ENCODE measurements at regions not wholly inside any gene's neighbourhood (a gene's known extent, or its start where the extent isn't known, plus 50 kb on each side); places are given as distances from the start of the nearest gene placed in this dataset.

- no peak for DNase-seq
Measured at GRCh38 chr12:115235880-115236279, 551.9 kb upstream of the TBX3 start.

DNA sequence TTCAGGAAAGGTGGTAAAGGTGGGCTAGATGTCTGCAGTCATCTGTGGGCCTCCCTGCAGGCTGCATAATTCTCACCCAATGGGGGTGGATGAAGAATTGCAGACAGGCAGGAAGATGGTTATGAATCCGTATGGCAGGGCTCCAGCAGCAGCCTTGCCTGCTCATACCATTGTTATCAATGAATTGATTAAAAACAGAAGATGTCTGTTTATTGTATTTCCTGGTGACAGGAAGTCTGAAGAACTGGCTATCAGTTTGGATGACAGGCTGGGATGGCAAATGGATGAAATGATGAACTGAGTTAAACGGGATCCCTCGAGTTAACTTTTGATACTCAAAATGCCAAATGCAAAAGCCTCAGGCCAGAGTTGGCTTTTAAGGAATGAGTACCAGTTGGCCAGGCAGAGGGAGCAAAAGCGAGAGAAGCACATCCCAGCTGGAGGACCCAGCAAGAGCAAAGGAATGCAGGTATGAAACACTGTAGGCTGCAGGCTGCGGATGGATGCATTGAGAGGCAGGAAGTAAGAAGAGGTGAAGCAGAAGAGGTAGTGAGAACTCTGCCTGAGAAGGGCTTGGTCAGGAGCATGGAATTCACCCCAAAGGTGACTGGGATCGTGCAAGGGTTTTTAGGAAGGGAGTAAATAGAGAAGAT lies 550.0 kb upstream of the TBX3 start:
- no peak for DNase-seq

DNA sequence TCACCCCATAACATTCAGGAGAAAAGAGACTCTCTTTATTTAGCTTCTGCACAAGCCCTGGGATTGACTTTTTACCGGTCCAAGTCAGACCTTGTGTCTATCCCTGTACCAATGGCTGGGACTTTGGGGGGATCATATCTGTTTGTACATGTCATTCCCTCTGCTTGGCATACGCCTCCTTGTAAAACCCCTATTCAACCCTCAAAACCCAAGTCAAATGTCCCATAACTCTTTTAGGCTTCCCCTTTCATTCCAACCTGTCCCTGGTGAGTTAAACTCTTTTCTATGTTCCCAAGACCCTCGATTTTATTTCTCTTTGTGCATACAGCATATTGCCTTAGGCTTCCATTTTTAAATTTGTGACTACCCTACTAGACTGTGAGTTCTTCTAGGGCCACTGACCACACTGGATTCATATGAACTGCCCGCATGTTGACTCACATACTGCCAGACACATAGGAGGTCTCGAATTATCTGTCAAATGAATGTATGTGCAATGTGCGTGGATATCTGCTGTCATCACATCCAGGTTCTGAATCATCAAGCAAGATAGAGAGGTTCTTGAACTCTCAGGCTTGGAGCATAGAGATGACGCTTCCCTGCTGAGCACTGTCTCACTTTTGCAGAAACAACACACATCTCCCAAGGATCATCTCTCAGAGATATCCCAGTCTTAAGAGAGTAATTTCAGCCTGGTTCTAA lies 548.6 kb upstream of the TBX3 start:
- DNase-seq: no peak

DNA sequence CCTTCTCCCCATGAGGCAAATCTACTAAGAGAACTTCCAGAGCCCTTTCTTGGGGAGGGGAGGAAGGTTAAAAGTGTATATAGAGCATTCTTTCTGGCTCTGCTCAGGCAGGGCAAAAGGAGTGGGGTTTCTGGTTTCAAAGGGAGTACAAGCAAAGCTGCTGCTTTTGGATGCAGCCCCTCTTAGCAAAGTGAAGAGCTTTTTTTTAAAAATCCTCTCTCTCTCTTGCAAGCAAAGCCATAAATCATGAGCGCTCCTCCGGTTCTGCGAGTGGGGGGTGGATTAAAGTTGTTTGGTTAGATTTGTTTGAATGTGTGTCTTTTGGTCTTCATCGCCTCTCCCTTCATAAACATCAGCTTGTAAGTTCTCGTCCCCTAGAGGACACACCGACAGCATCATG lies 546.6 kb upstream of the TBX3 start:
- DNase-seq: no peak

GRCh38 chr12:115229517-115229916 lies 545.5 kb upstream of the TBX3 start:
- DNase-seq: no peak

GRCh38 chr12:115228434-115228833 lies 544.5 kb upstream of the TBX3 start:
- DNase-seq: no peak

GRCh38 chr12:115227137-115227615 lies 543.2 kb upstream of the TBX3 start:
- DNase-seq: no peak

DNA sequence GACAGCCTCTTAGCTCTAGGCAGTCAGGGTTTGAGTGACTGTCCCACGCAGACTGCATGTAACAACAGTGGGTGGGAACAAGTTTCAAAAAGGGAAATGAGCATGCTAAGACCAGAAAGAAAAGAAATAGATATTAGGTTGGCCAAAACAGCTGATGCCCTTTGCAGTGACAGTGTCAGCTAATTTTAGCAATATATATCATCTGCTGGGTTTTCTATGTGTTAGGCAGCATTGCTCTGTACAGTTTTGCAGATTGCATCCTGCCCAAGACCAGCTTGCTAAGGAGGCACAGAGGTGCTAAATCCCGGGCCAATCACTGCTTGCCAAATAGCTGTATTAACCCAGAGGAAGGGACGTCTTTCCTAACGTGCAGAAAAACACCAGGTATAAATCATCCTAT lies 541.9 kb upstream of the TBX3 start:
- DNase-seq: no peak

- DNase-seq: no peak
Measured at GRCh38 chr12:115223991-115224390, 540.0 kb upstream of the TBX3 start.

DNA sequence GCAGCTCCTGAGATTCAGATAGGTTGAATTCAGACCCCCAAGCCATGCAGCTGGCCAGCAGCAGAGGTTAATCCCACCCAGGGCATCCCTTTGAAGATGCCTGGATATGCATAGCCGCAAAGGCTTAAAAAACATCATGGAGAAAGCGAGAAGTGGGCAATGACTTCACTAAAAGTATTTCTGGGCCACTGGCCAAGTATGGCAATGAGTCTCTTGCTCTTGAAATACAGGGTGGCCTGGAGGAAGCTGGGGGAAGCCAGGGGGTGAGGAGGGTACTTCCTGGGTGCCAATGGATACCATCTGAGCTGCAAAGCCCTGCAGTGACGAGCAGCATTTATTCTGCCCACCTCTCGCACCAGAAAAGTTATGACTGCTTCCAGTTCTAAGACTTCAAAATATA lies 539.3 kb upstream of the TBX3 start:
- no peak for DNase-seq

DNA sequence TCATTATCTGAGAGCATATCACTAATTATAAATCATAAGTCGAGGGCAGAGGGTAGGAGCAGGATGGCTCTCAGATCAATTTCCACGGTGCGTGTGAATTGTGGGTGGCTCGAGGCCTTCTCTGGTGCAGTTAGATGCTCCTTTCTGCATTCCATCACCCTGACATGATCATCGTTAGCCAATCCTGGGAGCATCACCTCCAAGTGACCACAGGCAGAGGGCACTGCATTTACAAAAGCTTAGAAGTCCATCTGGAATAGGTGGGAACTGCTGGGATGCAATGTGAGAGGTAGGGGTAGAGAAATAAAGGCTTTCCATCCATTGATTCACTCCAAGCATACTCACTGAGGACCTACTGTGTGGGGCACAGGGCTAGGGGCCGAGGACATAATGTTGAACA lies 538.2 kb upstream of the TBX3 start:
- no peak for DNase-seq

DNA sequence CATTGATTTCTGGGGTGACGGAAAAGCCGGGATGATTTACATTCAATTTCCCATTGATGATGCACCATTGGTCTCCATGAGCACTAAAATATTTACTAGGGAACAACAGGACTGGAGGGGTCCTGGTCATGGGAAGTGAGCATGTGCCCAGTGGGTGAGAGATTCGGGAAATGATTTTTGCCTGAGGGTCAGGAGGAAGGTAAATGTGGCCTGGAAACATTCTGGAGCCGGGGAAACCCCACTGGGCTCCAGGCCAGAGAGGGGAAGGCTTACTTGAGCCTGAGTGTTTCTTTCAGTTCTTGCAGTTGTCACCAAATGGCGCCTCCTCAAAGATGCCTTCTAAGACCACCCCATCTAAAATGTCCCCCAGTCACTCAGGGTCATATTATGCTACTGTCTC lies 532.3 kb upstream of the TBX3 start:
- DNase-seq: no peak

DNA sequence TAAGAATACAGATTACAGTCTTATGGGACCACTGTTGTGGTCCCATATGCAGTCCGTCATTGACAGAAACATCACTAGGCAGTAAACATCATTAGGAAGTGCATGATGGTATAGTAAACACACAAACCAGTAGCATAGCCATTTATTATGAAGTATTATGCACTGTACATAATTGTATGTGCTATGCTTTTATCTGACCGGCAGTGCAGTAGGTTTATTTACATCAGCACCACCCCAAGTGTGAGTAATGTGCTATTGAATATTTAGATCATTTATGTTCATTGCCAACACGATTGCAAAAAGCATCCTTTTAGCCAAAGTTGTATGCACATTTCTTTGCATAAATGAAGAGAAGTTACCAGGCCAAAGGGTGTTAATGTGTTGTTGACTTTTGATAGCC lies 531.6 kb upstream of the TBX3 start:
- no peak for DNase-seq

DNA sequence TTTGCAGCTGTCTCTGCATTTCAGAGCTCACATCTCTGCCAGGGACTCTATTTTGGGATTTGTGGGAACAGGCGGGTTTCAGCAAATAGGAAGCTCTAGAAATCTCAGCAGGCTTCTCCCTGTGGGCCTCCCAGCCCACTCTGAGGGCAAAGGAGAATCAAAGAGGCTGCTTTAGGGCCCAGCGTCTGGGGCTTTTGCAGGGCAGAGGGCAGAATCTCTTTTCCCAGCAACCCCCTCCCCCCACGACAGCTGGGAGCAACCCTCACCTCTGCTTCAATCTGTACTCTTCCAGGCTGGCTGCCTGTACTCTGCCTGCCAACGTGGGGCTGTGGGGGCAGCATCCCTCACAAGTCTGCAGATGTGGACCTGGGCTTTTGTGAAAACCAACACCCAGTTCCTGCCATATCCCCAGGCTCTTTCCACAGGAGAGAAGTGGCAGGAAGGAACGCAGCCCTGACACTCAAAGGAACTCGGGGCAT lies 529.6 kb upstream of the TBX3 start:
- DNase-seq: no peak

- DNase-seq: no peak
Measured at GRCh38 chr12:115213118-115213517, 529.1 kb upstream of the TBX3 start.

DNA sequence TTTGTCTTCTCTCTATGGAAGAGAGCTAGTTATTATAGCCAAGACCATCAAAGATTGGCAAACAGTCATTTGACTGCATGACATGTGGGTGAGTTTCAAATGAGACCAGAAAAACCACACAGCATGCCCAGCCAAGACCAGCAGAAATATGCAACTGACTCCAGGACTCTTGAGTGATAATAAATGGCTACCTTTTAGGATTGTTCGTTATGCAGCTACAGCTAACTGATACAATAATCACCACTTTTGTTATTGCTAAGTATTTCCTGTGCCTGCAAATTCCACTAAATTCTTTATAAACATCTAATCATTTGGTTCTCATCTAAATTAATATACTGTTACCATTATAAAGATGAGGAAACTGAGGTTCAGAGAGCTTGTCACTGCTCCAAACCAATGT lies 528.4 kb upstream of the TBX3 start:
- no peak for DNase-seq

- no peak for DNase-seq
Measured at GRCh38 chr12:115210533-115211252, 526.7 kb upstream of the TBX3 start.

DNA sequence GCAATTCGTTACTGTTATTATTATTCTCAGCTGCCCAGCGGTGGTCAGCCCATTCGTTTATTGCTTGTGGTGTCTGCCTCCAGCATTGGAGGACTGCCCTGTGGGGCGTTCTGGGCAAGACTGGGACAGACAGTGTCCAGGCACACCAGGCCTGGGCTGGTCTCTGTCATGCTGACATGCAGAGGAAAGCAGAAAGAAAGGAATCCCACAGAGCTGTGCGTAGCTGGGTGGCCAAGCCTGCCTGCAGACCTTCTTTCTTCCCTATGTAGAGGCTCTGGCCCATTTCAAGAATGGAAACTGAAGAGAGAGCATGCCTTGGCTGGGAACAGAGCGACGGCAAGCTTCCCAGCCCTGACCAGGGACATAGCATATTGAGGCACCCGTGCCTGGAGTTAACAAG lies 525.3 kb upstream of the TBX3 start:
- DNase-seq: no peak

DNA sequence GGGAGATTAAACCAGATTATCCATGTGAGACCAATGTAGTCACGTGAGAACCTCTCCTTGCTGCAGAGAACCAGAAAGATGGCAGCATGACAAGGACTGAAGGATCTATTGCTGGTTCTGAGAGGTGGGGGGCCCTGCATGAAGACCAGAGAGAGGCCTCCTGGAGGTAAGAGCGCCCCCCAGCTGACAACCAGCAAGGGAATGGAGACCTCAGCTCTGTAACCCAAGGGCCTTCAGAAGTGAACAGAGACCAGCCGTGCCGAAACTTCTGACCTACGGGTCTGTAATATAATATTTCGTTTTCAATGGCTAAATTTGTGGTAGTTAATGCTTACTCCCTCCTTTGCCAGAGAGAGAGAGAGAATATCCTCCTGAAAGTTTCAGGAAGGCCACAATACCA lies 524.1 kb upstream of the TBX3 start:
- DNase-seq: no peak

GRCh38 chr12:115207216-115207915 lies 523.4 kb upstream of the TBX3 start:
- no peak for DNase-seq

DNA sequence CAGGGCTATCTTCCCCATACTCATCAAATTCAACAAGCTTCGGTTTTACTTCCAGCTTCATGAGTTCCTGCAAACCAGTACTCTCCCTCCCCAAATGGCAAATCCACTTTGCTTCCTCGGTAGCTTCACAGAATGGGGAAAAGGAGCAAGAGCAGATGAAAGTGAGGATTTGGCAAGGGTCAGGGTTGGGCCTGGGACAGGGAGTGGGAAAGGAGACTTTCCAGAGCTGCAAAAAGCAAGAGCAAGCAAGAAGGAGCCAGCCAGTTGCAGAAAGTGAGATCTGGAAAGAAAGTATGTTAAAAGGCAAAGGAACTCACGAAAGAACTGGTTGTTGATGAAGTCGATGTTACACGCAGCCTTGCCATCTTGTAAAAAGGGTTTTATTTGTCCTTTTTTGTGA lies 522.8 kb upstream of the TBX3 start:
- no peak for DNase-seq

GRCh38 chr12:115205755-115206308 lies 521.9 kb upstream of the TBX3 start:
- DNase-seq: no peak

All from KG1 (cell line).